IMR-90 (cell line): ENCODE measurements at regions not wholly inside any gene's neighbourhood (a gene's known extent, or its start where the extent isn't known, plus 50 kb on each side); places are given as distances from the start of the nearest gene placed in this dataset.

Experiments
- ATAC-seq: fragments of 200-7000 bp; cut with Tn5 transposase; 2 replicates; pipeline ENCODE4 v1.9.1; 2020; ENCODE audit warnings: low read depth, mild to moderate bottlenecking, moderate library complexity
- BruUV-seq: library from RNA; stranded (reverse); fragments of 400-500 nt; replicated peaks from 2 replicates; lab custom pipeline; 2021; lab: Mats Ljungman, UMichigan
- CTCF ChIA-PET: fragments of 300-600 bp; formaldehyde crosslinking; extraction: SDS; loops from one replicate; lab custom pipeline; 2021; ENCODE audit warnings: antibody characterized with exemption; lab: Yijun Ruan, JAX
- POLR2A ChIA-PET: fragments of 300-600 bp; sonication (Branson Sonifier 250); formaldehyde crosslinking; loops from one replicate; lab custom pipeline; 2022; ENCODE audit warnings: antibody characterized with exemption; ENCODE audit not compliant: unreplicated experiment; lab: Charles Lee
- DNase-seq: peaks from one replicate; pipeline ENCODE4 v3.0.0; 2013
- H2AFZ ChIP-seq: replicated peaks from 2 replicates; pipeline ENCODE3; 2013; ENCODE audit warnings: low read length, mild to moderate bottlenecking; ENCODE audit not compliant: poor library complexity
- H2AK5ac ChIP-seq: 2 replicates; pipeline ENCODE4 v1.6.1; 2013; ENCODE audit warnings: low read depth, low read length, inconsistent platforms
- H2AK9ac ChIP-seq: replicated peaks from 2 replicates; pipeline ENCODE3; 2013; ENCODE audit warnings: mild to moderate bottlenecking, low read depth, low read length, moderate library complexity; ENCODE audit not compliant: poor library complexity
- H2BK120ac ChIP-seq: 2 replicates; pipeline ENCODE4 v1.6.1; 2013; ENCODE audit warnings: low read depth, low read length, inconsistent platforms
- H2BK15ac ChIP-seq: 3 replicates; pipeline ENCODE4 v1.6.1; 2013; ENCODE audit warnings: low read depth, low read length, inconsistent platforms
- H2BK20ac ChIP-seq: 2 replicates; pipeline ENCODE4 v1.6.1; 2013; ENCODE audit warnings: low read depth, mild to moderate bottlenecking, inconsistent platforms, low read length, moderate library complexity
- H2BK5ac ChIP-seq: 2 replicates; pipeline ENCODE4 v1.6.1; 2013; ENCODE audit warnings: mild to moderate bottlenecking, low read depth, low read length, inconsistent platforms; ENCODE audit not compliant: poor library complexity, severe bottlenecking
- H3K14ac ChIP-seq: replicated peaks from 2 replicates; pipeline ENCODE4 v1.6.1; 2013; ENCODE audit warnings: low read depth, low read length, inconsistent platforms
- H3K18ac ChIP-seq: 2 replicates; pipeline ENCODE4 v1.6.1; 2013; ENCODE audit warnings: low read depth, low read length, control low read depth
- H3K23ac ChIP-seq: 2 replicates; pipeline ENCODE4 v1.6.1; 2013; ENCODE audit warnings: low read depth, low read length, inconsistent platforms
- H3K27ac ChIP-seq: 2 replicates; pipeline ENCODE4 v1.5.1; 2013; ENCODE audit warnings: mild to moderate bottlenecking, control low read depth, low read length; ENCODE audit not compliant: insufficient read depth
- H3K27me3 ChIP-seq: 2 replicates; pipeline ENCODE4 v1.6.1; 2013; ENCODE audit warnings: low read length; ENCODE audit not compliant: control insufficient read depth, insufficient read depth
- H3K36me3 ChIP-seq: 2 replicates; pipeline ENCODE4 v1.6.1; 2013; ENCODE audit warnings: low read length, mixed read lengths; ENCODE audit not compliant: control insufficient read depth, insufficient read depth
- H3K4ac ChIP-seq: 2 replicates; pipeline ENCODE4 v1.6.1; 2013; ENCODE audit warnings: low read depth, low read length, inconsistent platforms
- H3K4me1 ChIP-seq: 2 replicates; pipeline ENCODE4 v1.6.1; 2013; ENCODE audit warnings: low read length, mixed read lengths; ENCODE audit not compliant: control insufficient read depth, insufficient read depth
- H3K4me2 ChIP-seq: 2 replicates; pipeline ENCODE4 v1.6.1; 2013; ENCODE audit warnings: low read depth, mild to moderate bottlenecking, control low read depth, low read length, moderate library complexity
- H3K4me3 ChIP-seq: 2 replicates; pipeline ENCODE4 v1.5.1; 2013; ENCODE audit warnings: low read depth, mild to moderate bottlenecking, control low read depth, low read length, moderate library complexity; ENCODE audit not compliant: insufficient read depth
- H3K56ac ChIP-seq: 2 replicates; pipeline ENCODE4 v1.6.1; 2013; ENCODE audit warnings: low read length, inconsistent platforms; ENCODE audit not compliant: insufficient read depth; ENCODE audit errors: extremely low read depth
- H3K79me1 ChIP-seq, 2 experiments: 2 replicates each; pipeline ENCODE4 v1.6.1; 2013; ENCODE audit warnings: low read length in 2 of 2, inconsistent platforms in 1 of 2, low read depth in 1 of 2
- H3K9ac ChIP-seq: 2 replicates; pipeline ENCODE4 v1.6.1; 2013; ENCODE audit warnings: low read depth, low read length, control low read depth
- H3K9me1 ChIP-seq: 2 replicates; pipeline ENCODE4 v1.6.1; 2013; ENCODE audit warnings: low read length, inconsistent platforms; ENCODE audit not compliant: insufficient read depth
- H3K9me3 ChIP-seq: 2 replicates; pipeline ENCODE4 v1.6.1; 2013; ENCODE audit warnings: low read length; ENCODE audit not compliant: control insufficient read depth, insufficient read depth
- H4K20me1 ChIP-seq: 2 replicates; pipeline ENCODE4 v1.6.1; 2013; ENCODE audit warnings: low read length, inconsistent platforms; ENCODE audit not compliant: insufficient read depth
- H4K5ac ChIP-seq: 2 replicates; pipeline ENCODE4 v1.6.1; 2013; ENCODE audit warnings: mild to moderate bottlenecking, low read depth, low read length, control low read depth
- H4K8ac ChIP-seq, 2 experiments: 2 replicates each; pipeline ENCODE4 v1.6.1; 2013; ENCODE audit warnings: low read depth in 2 of 2, low read length in 2 of 2, control low read depth in 1 of 2, inconsistent platforms in 1 of 2
- H4K91ac ChIP-seq: 2 replicates; pipeline ENCODE4 v1.6.1; 2013; ENCODE audit warnings: low read depth, low read length, inconsistent platforms; ENCODE audit not compliant: insufficient read depth
- CEBPB ChIP-seq: IDR thresholded peaks from 2 replicates; pipeline ENCODE4 v1.6.1; 2012; ENCODE audit warnings: low read depth, low read length, improper control_type of control experiment
- NFE2L2 ChIP-seq: fragments of 150-350 bp; IDR thresholded peaks from 2 replicates; pipeline ENCODE4 v1.6.1; 2016; ENCODE audit warnings: low read depth, mild to moderate bottlenecking, low read length
- RCOR1 ChIP-seq: IDR thresholded peaks from 2 replicates; pipeline ENCODE4 v1.6.1; 2012; ENCODE audit warnings: mild to moderate bottlenecking, low read length, improper control_type of control experiment; ENCODE audit not compliant: insufficient replicate concordance
- RFX5 ChIP-seq: IDR thresholded peaks from 2 replicates; pipeline ENCODE4 v1.8.0; 2012; ENCODE audit warnings: low read depth, mild to moderate bottlenecking, low read length, moderate library complexity
- SMC3 ChIP-seq: fragments of 150-350 bp; IDR thresholded peaks from 2 replicates; pipeline ENCODE4 v1.6.1; 2016; ENCODE audit warnings: low read depth, mild to moderate bottlenecking, antibody characterized with exemption, low read length, moderate library complexity
- WGBS, 2 experiments: methylation state at CpG; one replicate each; pipeline versions ENCODE4 v1.1.5 to v1.1.7; 2013; ENCODE audit warnings: missing lambda C conversion rate in 2 of 2; ENCODE audit not compliant: insufficient read length in 1 of 2; ENCODE audit errors: extremely low coverage in 2 of 2; 5-methylcytosine and 5-hydroxymethylcytosine counted together
- dilution Hi-C: fragments of 300-500 bp; cut with HindIII; formaldehyde crosslinking; loops from one replicate; pipeline ENCODE4 v1.14.3; 2018; ENCODE audit warnings: low sequenced_read_pairs; ENCODE audit not compliant: unreplicated experiment
- in situ Hi-C: fragments of 300-500 bp; cut with MboI; formaldehyde crosslinking; loops from 3 replicates; pipeline ENCODE4 v1.14.3; 2019; ENCODE audit warnings: low sequenced_read_pairs, inconsistent platforms, mixed read lengths
- intact Hi-C: fragments of 100-400 bp; cut with micrococcal nuclease; formaldehyde crosslinking; loops from 2 replicates; pipeline ENCODE4 v1.10.0; 2022
- TF ChIP-seq, protein P1 (sequence below): conservative IDR thresholded peaks from 2 replicates; pipeline ENCODE4 v1.5.1; 2012; ENCODE audit warnings: mild to moderate bottlenecking, low read depth, low read length, improper control_type of control experiment

DNA sequence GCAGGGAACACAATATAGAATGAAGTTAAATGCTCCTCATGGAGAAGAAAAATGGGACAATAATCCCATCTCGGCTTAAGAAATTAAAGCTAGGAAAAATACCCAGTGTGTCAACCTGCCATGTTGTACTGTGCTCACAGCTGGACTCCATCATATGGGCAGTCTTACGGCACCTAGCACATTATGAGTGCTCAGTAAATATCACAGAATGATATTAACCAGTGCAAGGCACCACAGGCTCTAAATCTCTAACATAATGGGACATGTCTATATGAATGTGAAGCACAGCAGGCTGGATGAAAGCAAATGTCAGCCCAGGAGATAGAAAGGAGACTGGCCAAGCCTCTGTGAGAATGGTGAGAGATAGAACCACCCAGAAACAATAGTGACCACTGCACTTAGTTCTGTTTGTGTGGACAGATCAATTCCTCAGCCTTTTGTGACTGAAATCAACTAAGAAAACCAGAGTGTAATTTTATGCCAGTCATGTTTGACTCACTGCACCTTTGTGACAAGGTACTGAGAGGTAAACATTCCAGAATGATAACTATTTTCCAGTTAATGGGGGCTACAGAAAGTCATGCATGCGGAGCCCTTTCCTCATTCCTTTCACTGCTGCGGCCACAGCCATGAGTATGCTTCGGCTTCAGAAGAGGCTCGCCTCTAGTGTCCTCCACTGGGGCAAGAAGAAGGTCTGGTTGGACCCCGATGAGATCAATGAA, 140.4 kb upstream of the CDH6 start:
- Histone ChIP-seq H4K20me1 (no peaks in the 10 kb centered on the region), H4K8ac (no peak overlapping the region), H3K4me2 (no peak overlapping the region), H4K5ac (no peak overlapping the region), H3K14ac (no peak overlapping the region), H2AK9ac (no peak overlapping the region), H2BK5ac (no peak overlapping the region), H3K27me3 (no peaks in the 10 kb centered on the region), H2AK5ac (no peak overlapping the region; the same call in 1 of the 2 replicates), H2BK20ac (no peak overlapping the region), H3K4me1 (peaks cover 4% of the 10 kb centered on the region; the same call in 1 of the 2 replicates), H3K56ac (no peak overlapping the region), H3K79me1 (no peaks in the 10 kb centered on the region), H3K9me3 (no peaks in the 10 kb centered on the region), H2BK15ac (no peak overlapping the region), H3K23ac (no peak overlapping the region), H3K36me3 (no peaks in the 10 kb centered on the region), H3K27ac (no peak overlapping the region), H4K91ac (no peak overlapping the region), H2BK120ac (no peak overlapping the region), H3K4ac (no peak overlapping the region), H2AFZ (no peak overlapping the region), H3K18ac (no peak overlapping the region), H3K9me1 (no peaks in the 10 kb centered on the region; the same call in 1 of the 2 replicates), H3K9ac (no peak overlapping the region), H3K4me3 (no peak overlapping the region)
- dilution Hi-C loops: no loop called here
- TF ChIP-seq RFX5 (no peak), CEBPB (no peak), NFE2L2 (0 out of 2 replicates have a peak, but pooled peaks have one; percentile 16), RCOR1 (no peak), SMC3 (no peak)
- TF ChIP-seq, protein P1, sequence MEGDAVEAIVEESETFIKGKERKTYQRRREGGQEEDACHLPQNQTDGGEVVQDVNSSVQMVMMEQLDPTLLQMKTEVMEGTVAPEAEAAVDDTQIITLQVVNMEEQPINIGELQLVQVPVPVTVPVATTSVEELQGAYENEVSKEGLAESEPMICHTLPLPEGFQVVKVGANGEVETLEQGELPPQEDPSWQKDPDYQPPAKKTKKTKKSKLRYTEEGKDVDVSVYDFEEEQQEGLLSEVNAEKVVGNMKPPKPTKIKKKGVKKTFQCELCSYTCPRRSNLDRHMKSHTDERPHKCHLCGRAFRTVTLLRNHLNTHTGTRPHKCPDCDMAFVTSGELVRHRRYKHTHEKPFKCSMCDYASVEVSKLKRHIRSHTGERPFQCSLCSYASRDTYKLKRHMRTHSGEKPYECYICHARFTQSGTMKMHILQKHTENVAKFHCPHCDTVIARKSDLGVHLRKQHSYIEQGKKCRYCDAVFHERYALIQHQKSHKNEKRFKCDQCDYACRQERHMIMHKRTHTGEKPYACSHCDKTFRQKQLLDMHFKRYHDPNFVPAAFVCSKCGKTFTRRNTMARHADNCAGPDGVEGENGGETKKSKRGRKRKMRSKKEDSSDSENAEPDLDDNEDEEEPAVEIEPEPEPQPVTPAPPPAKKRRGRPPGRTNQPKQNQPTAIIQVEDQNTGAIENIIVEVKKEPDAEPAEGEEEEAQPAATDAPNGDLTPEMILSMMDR: no peak
- WGBS, 2 experiments: 98% methylated on average over 5 of the region's 7 CpGs; no CpG with 5 or more reads in 1 of the 2 experiments
- POLR2A ChIA-PET: no interaction called here
- DNase-seq (no peak), ATAC-seq (no peak)
- in situ Hi-C loops: no loop called here
- BruUV-seq: no TSS peak
- intact Hi-C loops: no loop called here
- CTCF ChIA-PET: no interaction called here
